ENCODE measurements at regions not wholly inside any gene's neighbourhood (a gene's known extent, or its start where the extent isn't known, plus 50 kb on each side); places are given as distances from the start of the nearest gene placed in this dataset.

DNA sequence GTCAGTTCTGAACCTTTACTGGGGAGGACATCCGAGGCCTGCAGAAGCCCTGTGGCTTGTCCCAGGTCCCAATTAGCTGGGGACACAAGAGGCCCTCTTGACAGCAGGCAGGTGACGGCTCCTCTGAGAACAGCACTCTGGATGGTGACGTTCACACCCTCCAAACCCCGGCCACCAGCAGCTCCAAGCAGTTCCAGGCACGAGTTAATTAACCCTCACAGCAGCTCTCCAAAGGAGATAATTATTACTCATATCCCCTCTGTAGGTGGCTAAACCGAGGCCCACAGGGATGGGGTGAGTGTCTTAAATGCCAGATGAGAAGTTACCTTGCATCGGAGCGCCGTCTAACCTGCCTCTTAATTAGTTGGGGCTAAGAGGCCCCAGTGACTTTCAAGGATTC lies 168.9 kb upstream of the CIBAR2 start:
- TF ChIP-seq ZSCAN29 (CRISPR knock-in tag; conservative IDR thresholded peaks at IDR 0.05) (no peak), EHMT2 (IDR thresholded peaks at IDR 0.05; ENCODE audit: borderline replicate concordance, low read depth, low read length) (no peak), ZFP82 (CRISPR knock-in tag; IDR thresholded peaks at IDR 0.05; ENCODE audit: borderline replicate concordance) (no peak), POLR2A (IDR thresholded peaks at IDR 0.05; ENCODE audit: insufficient read depth in 1 of 2, low read depth in 2 of 2, low read length in 2 of 2) (no peak), RBM39 (IDR thresholded peaks at IDR 0.05; ENCODE audit: low read depth, low read length, poor library complexity, severe bottlenecking) (no peak), GATAD2A (CRISPR knock-in tag; IDR thresholded peaks at IDR 0.05) (no peak), SP1 (IDR thresholded peaks at IDR 0.05) (no peak), SP1 (CRISPR knock-in tag; IDR thresholded peaks at IDR 0.05) (no peak), GMEB1 (CRISPR knock-in tag; IDR thresholded peaks at IDR 0.05; ENCODE audit: borderline replicate concordance) (no peak), IRX3 (CRISPR knock-in tag; IDR thresholded peaks at IDR 0.05; ENCODE audit: borderline replicate concordance, low read depth) (no peak), RFX3 (CRISPR knock-in tag; IDR thresholded peaks at IDR 0.05) (no peak), TAF1 (CRISPR knock-in tag; IDR thresholded peaks at IDR 0.05) (no peak)
- TF ChIP-seq, protein P1, sequence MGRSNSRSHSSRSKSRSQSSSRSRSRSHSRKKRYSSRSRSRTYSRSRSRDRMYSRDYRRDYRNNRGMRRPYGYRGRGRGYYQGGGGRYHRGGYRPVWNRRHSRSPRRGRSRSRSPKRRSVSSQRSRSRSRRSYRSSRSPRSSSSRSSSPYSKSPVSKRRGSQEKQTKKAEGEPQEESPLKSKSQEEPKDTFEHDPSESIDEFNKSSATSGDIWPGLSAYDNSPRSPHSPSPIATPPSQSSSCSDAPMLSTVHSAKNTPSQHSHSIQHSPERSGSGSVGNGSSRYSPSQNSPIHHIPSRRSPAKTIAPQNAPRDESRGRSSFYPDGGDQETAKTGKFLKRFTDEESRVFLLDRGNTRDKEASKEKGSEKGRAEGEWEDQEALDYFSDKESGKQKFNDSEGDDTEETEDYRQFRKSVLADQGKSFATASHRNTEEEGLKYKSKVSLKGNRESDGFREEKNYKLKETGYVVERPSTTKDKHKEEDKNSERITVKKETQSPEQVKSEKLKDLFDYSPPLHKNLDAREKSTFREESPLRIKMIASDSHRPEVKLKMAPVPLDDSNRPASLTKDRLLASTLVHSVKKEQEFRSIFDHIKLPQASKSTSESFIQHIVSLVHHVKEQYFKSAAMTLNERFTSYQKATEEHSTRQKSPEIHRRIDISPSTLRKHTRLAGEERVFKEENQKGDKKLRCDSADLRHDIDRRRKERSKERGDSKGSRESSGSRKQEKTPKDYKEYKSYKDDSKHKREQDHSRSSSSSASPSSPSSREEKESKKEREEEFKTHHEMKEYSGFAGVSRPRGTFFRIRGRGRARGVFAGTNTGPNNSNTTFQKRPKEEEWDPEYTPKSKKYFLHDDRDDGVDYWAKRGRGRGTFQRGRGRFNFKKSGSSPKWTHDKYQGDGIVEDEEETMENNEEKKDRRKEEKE (IDR thresholded peaks at IDR 0.05): no peak
- TF ChIP-seq, protein P2, sequence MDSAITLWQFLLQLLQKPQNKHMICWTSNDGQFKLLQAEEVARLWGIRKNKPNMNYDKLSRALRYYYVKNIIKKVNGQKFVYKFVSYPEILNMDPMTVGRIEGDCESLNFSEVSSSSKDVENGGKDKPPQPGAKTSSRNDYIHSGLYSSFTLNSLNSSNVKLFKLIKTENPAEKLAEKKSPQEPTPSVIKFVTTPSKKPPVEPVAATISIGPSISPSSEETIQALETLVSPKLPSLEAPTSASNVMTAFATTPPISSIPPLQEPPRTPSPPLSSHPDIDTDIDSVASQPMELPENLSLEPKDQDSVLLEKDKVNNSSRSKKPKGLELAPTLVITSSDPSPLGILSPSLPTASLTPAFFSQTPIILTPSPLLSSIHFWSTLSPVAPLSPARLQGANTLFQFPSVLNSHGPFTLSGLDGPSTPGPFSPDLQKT (CRISPR knock-in tag; IDR thresholded peaks at IDR 0.05; ENCODE audit: borderline replicate concordance): no peak
